ENCODE measurements at regions not wholly inside any gene's neighbourhood (a gene's known extent, or its start where the extent isn't known, plus 50 kb on each side); places are given as distances from the start of the nearest gene placed in this dataset.

- DNase-seq (ENCODE audit: low spot score), result no peak
These were observed 109.0 kb downstream of the TFAP2A start for GRCh38 chr6:10305790-10306415.

GRCh38 chr6:10303608-10304506 is 111.0 kb downstream of the TFAP2A start:
- no peak for DNase-seq (ENCODE audit: low spot score)

DNA sequence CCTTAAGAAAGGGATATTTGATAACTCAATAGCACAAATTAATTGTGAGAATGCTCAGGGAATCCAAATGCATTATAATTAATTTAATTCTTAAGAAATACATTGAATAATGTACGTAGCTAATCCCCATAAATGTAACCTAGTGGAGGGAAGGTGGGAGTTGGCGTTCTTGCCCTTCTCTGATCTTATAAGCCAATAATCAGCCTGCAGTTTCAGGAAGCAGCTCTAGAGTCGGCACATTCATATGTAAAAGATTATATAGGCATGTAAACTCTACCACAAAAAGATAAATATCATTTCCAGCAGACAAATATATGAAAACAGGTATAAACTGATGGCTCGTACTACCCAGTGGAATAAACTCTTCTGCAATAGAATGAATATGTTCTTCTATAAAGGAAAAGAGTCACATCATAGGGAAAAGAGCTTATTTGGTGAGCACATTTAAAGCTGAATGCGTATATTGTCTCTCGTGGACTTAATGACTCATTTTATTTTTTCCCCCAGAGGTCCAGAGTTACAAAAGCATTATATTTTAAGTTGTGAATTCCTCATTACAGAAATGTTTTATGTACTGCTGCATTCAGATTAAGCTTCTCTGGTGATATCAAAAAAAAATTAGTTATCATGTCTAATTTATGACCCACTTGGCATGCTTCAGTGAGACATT is 112.2 kb downstream of the TFAP2A start:
- no peak for DNase-seq (ENCODE audit: low spot score)

DNA sequence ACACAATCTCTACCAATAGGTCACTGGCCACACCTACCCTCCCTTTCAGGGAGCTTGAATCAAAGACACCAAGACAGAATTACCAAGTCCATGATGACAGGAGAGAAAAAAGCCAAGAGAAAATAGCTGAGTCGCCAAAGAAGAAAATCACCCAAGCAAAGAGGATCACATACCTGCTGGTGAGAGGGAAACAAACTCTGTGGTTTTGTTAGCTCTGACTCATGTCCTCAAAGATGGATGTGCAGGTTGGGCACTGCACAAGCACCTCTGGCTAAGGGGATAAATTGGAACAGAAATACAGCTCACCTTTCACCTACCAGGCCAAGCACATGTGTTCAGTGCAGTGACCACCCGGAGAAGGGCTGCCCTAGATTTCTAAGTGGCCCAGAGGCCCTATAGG is 114.8 kb downstream of the TFAP2A start:
- DNase-seq (ENCODE audit: low spot score), result no peak

DNA sequence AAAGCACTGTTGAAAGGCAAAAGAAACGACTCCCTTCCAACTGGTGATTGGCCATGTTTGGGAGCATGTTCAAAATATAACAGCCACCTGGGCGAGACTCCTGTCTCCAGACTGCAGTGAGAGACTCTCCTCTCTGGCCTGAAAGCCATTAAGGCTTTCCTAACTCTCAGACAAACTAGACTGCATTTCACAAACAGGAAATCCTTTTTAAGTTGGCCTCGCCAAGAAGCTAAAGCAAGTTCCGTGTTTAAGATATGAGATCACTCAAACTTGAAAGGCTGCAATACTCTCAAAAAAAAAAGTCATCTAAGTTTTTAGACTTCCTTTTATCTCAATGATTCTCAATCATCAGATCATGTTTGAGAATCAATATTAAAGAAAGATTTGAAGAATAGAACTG is 117.0 kb downstream of the TFAP2A start:
- no peak for DNase-seq (ENCODE audit: low spot score)

GRCh38 chr6:10278746-10279145 is 136.1 kb downstream of the TFAP2A start:
- DNase-seq (ENCODE audit: low spot score), result no peak

DNA sequence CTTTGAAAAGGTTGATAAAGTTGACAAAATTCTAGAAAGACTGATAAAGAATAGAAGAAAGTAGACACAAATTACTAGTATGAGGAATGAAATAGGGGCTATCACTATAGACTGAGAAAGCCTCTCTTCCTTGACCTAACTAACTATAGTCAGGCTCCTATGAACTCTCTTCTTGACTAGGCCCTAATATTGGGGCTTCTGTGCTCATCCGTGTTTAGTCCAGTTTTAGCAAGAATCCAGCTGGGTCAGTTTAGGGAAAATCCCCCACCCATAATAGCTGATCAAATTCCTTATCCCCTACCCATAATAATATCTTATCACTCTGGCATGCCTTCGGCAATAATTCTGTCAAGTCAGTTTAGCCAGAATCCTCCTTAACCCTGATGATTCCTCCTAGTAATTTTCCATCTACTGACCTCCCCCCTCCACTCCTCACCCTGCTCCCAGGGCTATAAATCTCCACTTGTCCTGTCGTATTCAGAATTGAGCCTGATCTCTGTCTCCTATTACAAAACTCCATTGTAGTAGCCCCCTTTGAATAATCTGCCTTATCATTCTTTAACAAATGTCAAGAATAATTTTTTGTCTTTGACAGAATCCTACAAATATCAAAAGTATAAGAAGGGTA is 138.1 kb downstream of the TFAP2A start:
- DNase-seq (ENCODE audit: low spot score), result no peak

DNA sequence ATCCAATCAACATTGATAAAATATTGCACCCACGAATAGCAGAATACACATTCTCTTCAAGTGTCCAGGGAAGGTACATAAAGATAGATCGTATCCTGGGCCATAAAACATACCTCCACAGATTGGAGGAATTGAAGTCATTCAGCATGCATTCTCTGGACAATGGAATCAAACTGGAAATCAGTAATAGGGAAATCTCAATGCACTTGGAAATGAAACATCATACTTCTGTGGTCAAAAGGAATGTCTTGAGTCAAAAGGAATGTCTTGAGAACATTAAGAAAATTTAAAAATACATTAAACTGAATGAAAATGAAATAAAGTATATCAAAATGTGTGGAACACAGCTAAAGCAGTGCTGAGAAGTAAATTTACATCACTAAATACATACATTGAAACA is 138.8 kb downstream of the TFAP2A start:
- no peak for DNase-seq (ENCODE audit: low spot score)

- DNase-seq (ENCODE audit: low spot score), result no peak
These were observed 142.3 kb downstream of the TFAP2A start for GRCh38 chr6:10272591-10272990.

- no peak for DNase-seq (ENCODE audit: low spot score)
These were observed 142.9 kb downstream of the TFAP2A start for GRCh38 chr6:10271982-10272381.

DNA sequence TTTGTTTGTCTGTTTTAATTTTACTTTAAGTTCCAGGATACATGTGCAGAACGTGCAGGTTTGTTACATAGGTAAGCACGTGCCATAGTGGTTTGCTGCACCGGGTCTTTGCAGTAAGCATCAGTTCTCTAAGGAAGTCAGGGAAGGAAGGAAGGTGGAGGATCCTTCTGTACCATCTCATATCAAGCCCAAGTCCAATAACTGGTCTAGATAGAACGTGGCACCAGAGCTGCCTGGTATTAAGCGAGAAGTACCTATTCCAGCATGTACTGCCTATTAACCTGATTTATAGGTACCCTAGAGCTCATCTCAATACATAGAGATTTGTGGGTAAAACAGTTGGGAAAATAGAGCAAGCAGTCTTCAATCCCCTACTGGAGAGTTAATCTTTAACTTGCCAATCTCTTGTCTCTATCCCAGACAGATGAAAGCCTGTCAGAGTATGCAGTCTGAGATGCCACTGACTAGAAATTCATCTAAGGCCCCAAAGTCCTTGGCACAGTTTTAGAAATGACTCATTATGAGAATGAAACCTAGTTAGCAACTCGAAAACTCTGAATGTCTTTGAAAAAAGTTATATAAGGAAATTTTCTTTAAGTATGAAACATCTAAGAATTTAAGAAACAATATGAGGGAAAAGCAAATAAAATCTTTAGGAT is 144.9 kb downstream of the TFAP2A start:
- DNase-seq (ENCODE audit: low spot score), result peak; percentile 12

GRCh38 chr6:10268611-10269310 is 146.1 kb downstream of the TFAP2A start:
- no peak for DNase-seq (ENCODE audit: low spot score)

- no peak for DNase-seq (ENCODE audit: low spot score)
These were observed 146.8 kb downstream of the TFAP2A start for GRCh38 chr6:10268111-10268510.

GRCh38 chr6:10266462-10266861 is 148.4 kb downstream of the TFAP2A start:
- no peak for DNase-seq (ENCODE audit: low spot score)

DNA sequence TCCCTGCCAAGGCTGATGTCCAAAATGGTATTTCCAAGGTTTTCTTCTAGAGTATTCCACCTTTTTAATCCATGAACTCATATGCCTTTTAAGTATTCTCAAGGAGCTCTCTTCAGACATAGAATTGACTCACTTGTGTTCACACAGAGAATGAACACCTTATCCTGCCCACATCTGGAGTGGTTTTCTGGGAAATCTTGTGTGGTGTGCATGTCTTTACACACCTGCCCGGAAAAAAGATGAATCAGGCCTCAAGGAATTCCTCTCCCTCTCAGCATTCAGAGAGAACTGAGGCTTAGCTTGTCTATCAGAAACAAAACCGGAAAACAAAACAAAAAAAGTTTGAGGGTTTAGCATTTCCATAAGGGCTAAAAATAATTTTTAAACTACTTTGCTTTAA is 148.8 kb downstream of the TFAP2A start:
- DNase-seq (ENCODE audit: low spot score), result no peak

DNA sequence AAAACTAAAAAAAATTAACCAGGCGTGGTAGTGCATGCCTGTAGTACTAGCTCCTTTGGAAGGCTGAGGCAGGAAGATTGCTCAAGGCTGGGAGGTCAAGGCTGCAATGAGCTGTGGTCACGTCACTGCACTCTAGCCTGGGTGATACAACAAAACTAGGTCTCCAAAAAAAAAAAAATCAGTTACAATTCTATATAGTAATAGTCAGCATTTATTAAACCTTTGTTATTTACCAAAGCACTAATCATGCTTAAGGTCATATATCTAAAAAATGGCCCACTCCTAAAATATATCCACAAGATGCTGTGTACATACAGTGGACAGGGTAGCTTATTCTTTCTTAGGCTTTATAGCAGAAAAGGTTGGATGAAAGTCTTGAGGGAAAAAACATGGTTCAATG is 152.4 kb downstream of the TFAP2A start:
- DNase-seq (ENCODE audit: low spot score), result no peak

GRCh38 chr6:10259671-10260070 is 155.2 kb downstream of the TFAP2A start:
- DNase-seq (ENCODE audit: low spot score), result no peak

DNA sequence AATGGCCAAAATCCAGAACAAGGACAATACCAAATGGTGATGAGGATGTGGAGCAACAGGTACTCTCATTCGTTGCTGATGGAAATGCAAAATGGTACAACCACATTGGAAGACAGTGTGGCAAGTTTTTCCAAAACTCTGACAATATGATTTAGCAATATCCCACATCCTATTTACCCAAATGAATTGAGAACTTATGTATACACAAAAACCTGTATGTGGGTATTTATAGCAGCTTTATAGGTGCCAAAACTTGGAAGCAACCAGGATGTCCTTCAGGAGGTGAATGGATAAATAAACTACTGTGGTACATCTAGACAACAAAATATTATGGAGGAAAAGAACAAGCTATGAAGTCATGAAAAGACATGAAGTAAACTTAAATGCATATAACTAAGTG is 156.5 kb downstream of the TFAP2A start:
- no peak for DNase-seq (ENCODE audit: low spot score)

- peak; percentile 9 for DNase-seq (ENCODE audit: low spot score)
These were observed 158.7 kb downstream of the TFAP2A start for GRCh38 chr6:10256113-10256690.

- no peak for DNase-seq (ENCODE audit: low spot score)
These were observed 164.1 kb downstream of the TFAP2A start for GRCh38 chr6:10250655-10251220.

- no peak for DNase-seq (ENCODE audit: low spot score)
These were observed 166.5 kb downstream of the TFAP2A start for GRCh38 chr6:10248378-10248843.

All from HuH-7 (cell line).